Ureter (tissue), 1 donor: ENCODE measurements at regions not wholly inside any gene's neighbourhood (a gene's known extent, or its start where the extent isn't known, plus 50 kb on each side); places are given as distances from the start of the nearest gene placed in this dataset.

Experiments used
- DNase-seq: peaks from one replicate; pipeline ENCODE4 v3.0.0-alpha.2; 2020; ENCODE audit warnings: low spot score
- donor health status: DM: yes; HTN: yes; CAD: no.

- no peak for DNase-seq
Observed at GRCh38 chr4:111793433-111794091, 351.7 kb upstream of the FAM241A start.

GRCh38 chr4:111797455-111798163, 347.6 kb upstream of the FAM241A start:
- DNase-seq, result no peak

- no peak for DNase-seq
Observed at GRCh38 chr4:111798840-111799239, 346.4 kb upstream of the FAM241A start.

GRCh38 chr4:111800551-111800950, 344.7 kb upstream of the FAM241A start:
- no peak for DNase-seq

GRCh38 chr4:111802191-111802590, 343.1 kb upstream of the FAM241A start:
- DNase-seq, result no peak

GRCh38 chr4:111806331-111806730, 338.9 kb upstream of the FAM241A start:
- DNase-seq, result no peak

GRCh38 chr4:111807576-111807975, 337.7 kb upstream of the FAM241A start:
- no peak for DNase-seq

- no peak for DNase-seq
Observed at GRCh38 chr4:111808174-111808573, 337.1 kb upstream of the FAM241A start.

GRCh38 chr4:111811661-111812060, 333.6 kb upstream of the FAM241A start:
- no peak for DNase-seq

GRCh38 chr4:111812114-111812513, 333.1 kb upstream of the FAM241A start:
- DNase-seq, result no peak

GRCh38 chr4:111812760-111813159, 332.5 kb upstream of the FAM241A start:
- DNase-seq, result no peak

GRCh38 chr4:111813555-111814140, 331.6 kb upstream of the FAM241A start:
- no peak for DNase-seq

- no peak for DNase-seq
Observed at GRCh38 chr4:111814961-111815360, 330.3 kb upstream of the FAM241A start.

- DNase-seq, result no peak
Observed at GRCh38 chr4:111821342-111821741, 323.9 kb upstream of the FAM241A start.

GRCh38 chr4:111836601-111837000, 308.7 kb upstream of the FAM241A start:
- no peak for DNase-seq

GRCh38 chr4:111837761-111838160, 307.5 kb upstream of the FAM241A start:
- DNase-seq, result no peak

- DNase-seq, result no peak
Observed at GRCh38 chr4:111838406-111838930, 306.8 kb upstream of the FAM241A start.

- DNase-seq, result no peak
Observed at GRCh38 chr4:111839141-111839540, 306.1 kb upstream of the FAM241A start.

- DNase-seq, result no peak
Observed at GRCh38 chr4:111842336-111842735, 302.9 kb upstream of the FAM241A start.

GRCh38 chr4:111847296-111848008, 297.8 kb upstream of the FAM241A start:
- DNase-seq, result no peak

GRCh38 chr4:111849746-111850284, 295.4 kb upstream of the FAM241A start:
- DNase-seq, result no peak

GRCh38 chr4:111854494-111855087, 290.7 kb upstream of the FAM241A start:
- DNase-seq, result no peak
